BLaER1 treated with 17β-estradiol and CSF1 and Interleukin-3, amounts not matched to agents 10 nM and 100 nM (cell line): ENCODE measurements at regions not wholly inside any gene's neighbourhood (a gene's known extent, or its start where the extent isn't known, plus 50 kb on each side); places are given as distances from the start of the nearest gene placed in this dataset.

Experiments
- H3K27ac ChIP-seq, 11 experiments: shearing (Covaris generic); formaldehyde crosslinking; 2 replicates each; pipeline ENCODE4 v1.8.1; 2022
- H3K27me3 ChIP-seq, 11 experiments: shearing (Covaris generic); formaldehyde crosslinking; 2 replicates each; pipeline ENCODE4 v1.8.1; 2022
- H3K36me3 ChIP-seq, 11 experiments: shearing (Covaris generic); formaldehyde crosslinking; 2 replicates each; pipeline ENCODE4 v1.8.1; 2022
- H3K4me1 ChIP-seq, 10 experiments: shearing (Covaris generic); formaldehyde crosslinking; 2 replicates each; pipeline ENCODE4 v1.8.1; 2022
- H3K4me2 ChIP-seq, 11 experiments: shearing (Covaris generic); formaldehyde crosslinking; 2 replicates each; pipeline ENCODE4 v1.8.1; 2022
- H3K4me3 ChIP-seq, 10 experiments: shearing (Covaris generic); formaldehyde crosslinking; 2 replicates each; pipeline ENCODE4 v1.8.1; 2022
- H3K9ac ChIP-seq, 11 experiments: shearing (Covaris generic); formaldehyde crosslinking; 2 replicates each; pipeline ENCODE4 v1.8.1; 2022
- H3K9me3 ChIP-seq, 11 experiments: shearing (Covaris generic); formaldehyde crosslinking; replicated peaks in 1 of 11; 2 replicates each; pipeline ENCODE4 v1.8.1; 2022
- H4K20me1 ChIP-seq, 11 experiments: shearing (Covaris generic); formaldehyde crosslinking; 2 replicates each; pipeline ENCODE4 v1.8.1; 2022
- Cebpa-rat ChIP-seq, 11 experiments: shearing (Covaris generic); IDR thresholded peaks; 2 replicates each; pipeline ENCODE4 v1.8.1; 2022

- no peak for TF ChIP-seq Cebpa-rat (IDR thresholded peaks at IDR 0.05)
Observed at GRCh38 chr1:36621531-36621930, 138.8 kb upstream of the CSF3R start.

GRCh38 chr1:36620142-36620541 is 137.4 kb upstream of the CSF3R start:
- no peak overlapping the region for H3K27ac ChIP-seq
- H3K4me3 ChIP-seq: no peak overlapping the region

More at GRCh38 chr1:36621531-36621930, 138.8 kb upstream of the CSF3R start:
- no peak overlapping the region for H3K9ac ChIP-seq
- H3K36me3 ChIP-seq: no peaks in the 10 kb centered on the region; a peak in 1 of 22 replicates
- H3K9me3 ChIP-seq: peaks cover 7 to 23% (median 13%) of the 10 kb centered on the region in 11 experiments; a peak in 19 of 22 replicates
- no peaks in the 10 kb centered on the region for H4K20me1 ChIP-seq
- H3K4me3 ChIP-seq: no peak overlapping the region
- H3K27me3 ChIP-seq: no peaks in the 10 kb centered on the region
- no peak overlapping the region for H3K27ac ChIP-seq
- no peak overlapping the region for H3K4me2 ChIP-seq
- H3K4me1 ChIP-seq: no peaks in the 10 kb centered on the region

GRCh38 chr1:36614991-36615390 is 132.3 kb upstream of the CSF3R start:
- Histone ChIP-seq H4K20me1 (no peaks in the 10 kb centered on the region; a peak in 1 of 22 replicates), H3K4me1 (no peaks in the 10 kb centered on the region), H3K27ac (no peak overlapping the region), H3K9ac (no peak overlapping the region), H3K4me2 (no peak overlapping the region), H3K36me3 (no peaks in the 10 kb centered on the region), H3K27me3 (no peaks in the 10 kb centered on the region), H3K4me3 (no peak overlapping the region), H3K9me3 (0 out of 22 replicates have a peak, but pooled peaks cover 0 to 4% (median 0%) of the 10 kb centered on the region in 11 experiments)
- no peak for TF ChIP-seq Cebpa-rat (IDR thresholded peaks at IDR 0.05)

More at GRCh38 chr1:36620142-36620541, 137.4 kb upstream of the CSF3R start:
- H3K4me1 ChIP-seq: no peaks in the 10 kb centered on the region
- no peak overlapping the region for H3K9ac ChIP-seq
- no peaks in the 10 kb centered on the region for H3K27me3 ChIP-seq
- H4K20me1 ChIP-seq: no peaks in the 10 kb centered on the region
- no peak overlapping the region for H3K4me2 ChIP-seq
- H3K9me3 ChIP-seq: peaks cover 7 to 23% (median 13%) of the 10 kb centered on the region in 11 experiments; a peak in 19 of 22 replicates
- H3K36me3 ChIP-seq: no peaks in the 10 kb centered on the region; a peak in 1 of 22 replicates
- TF ChIP-seq Cebpa-rat (IDR thresholded peaks at IDR 0.05): no peak

- Histone ChIP-seq H4K20me1 (no peaks in the 10 kb centered on the region; a peak in 1 of 22 replicates), H3K27ac (no peak overlapping the region), H3K9me3 (no peaks in the 10 kb centered on the region), H3K9ac (no peak overlapping the region), H3K4me2 (no peak overlapping the region), H3K4me1 (no peaks in the 10 kb centered on the region), H3K27me3 (no peaks in the 10 kb centered on the region), H3K4me3 (no peak overlapping the region), H3K36me3 (no peaks in the 10 kb centered on the region)
- TF ChIP-seq Cebpa-rat (IDR thresholded peaks at IDR 0.05): no peak
Observed at GRCh38 chr1:36614571-36614970, 131.9 kb upstream of the CSF3R start.

- no peak overlapping the region for H3K9ac ChIP-seq
- no peak for TF ChIP-seq Cebpa-rat (IDR thresholded peaks at IDR 0.05)
Observed at GRCh38 chr1:36613721-36614120, 131.0 kb upstream of the CSF3R start.

GRCh38 chr1:36612881-36613280 is 130.2 kb upstream of the CSF3R start:
- TF ChIP-seq Cebpa-rat (IDR thresholded peaks at IDR 0.05): no peak
- H3K9ac ChIP-seq: no peak overlapping the region
- no peak overlapping the region for H3K4me3 ChIP-seq
- no peak overlapping the region for H3K4me2 ChIP-seq
- peaks cover 0 to under 1% (median 0%) of the 10 kb centered on the region in 10 experiments; a peak in 3 of 20 replicates for H3K4me1 ChIP-seq
- no peaks in the 10 kb centered on the region for H3K36me3 ChIP-seq
- H3K27ac ChIP-seq: no peak overlapping the region
- no peaks in the 10 kb centered on the region; a peak in 1 of 22 replicates for H4K20me1 ChIP-seq
- H3K9me3 ChIP-seq: no peaks in the 10 kb centered on the region
- no peaks in the 10 kb centered on the region for H3K27me3 ChIP-seq

More at GRCh38 chr1:36613721-36614120, 131.0 kb upstream of the CSF3R start:
- Histone ChIP-seq H3K36me3 (no peaks in the 10 kb centered on the region), H3K27me3 (no peaks in the 10 kb centered on the region), H3K4me1 (no peaks in the 10 kb centered on the region), H3K4me3 (no peak overlapping the region), H3K4me2 (no peak overlapping the region), H3K9me3 (no peaks in the 10 kb centered on the region), H3K27ac (no peak overlapping the region), H4K20me1 (no peaks in the 10 kb centered on the region; a peak in 1 of 22 replicates)

GRCh38 chr1:36612121-36612520 is 129.4 kb upstream of the CSF3R start:
- no peak overlapping the region for H3K4me2 ChIP-seq
- H3K27ac ChIP-seq: no peak overlapping the region
- no peaks in the 10 kb centered on the region; a peak in 1 of 22 replicates for H4K20me1 ChIP-seq
- no peak overlapping the region for H3K4me3 ChIP-seq
- H3K9me3 ChIP-seq: no peaks in the 10 kb centered on the region
- H3K36me3 ChIP-seq: no peaks in the 10 kb centered on the region
- H3K4me1 ChIP-seq: peaks cover 0 to 8% (median 7%) of the 10 kb centered on the region in 10 experiments; a peak in 17 of 20 replicates
- no peak for TF ChIP-seq Cebpa-rat (IDR thresholded peaks at IDR 0.05)
- no peaks in the 10 kb centered on the region for H3K27me3 ChIP-seq
- H3K9ac ChIP-seq: no peak overlapping the region

GRCh38 chr1:36609241-36610027 is 126.7 kb upstream of the CSF3R start:
- Histone ChIP-seq H4K20me1 (no peaks in the 10 kb centered on the region; a peak in 1 of 22 replicates), H3K4me1 (peaks cover 13 to 34% (median 29%) of the 10 kb centered on the region in 10 experiments), H3K9ac (no peak overlapping the region), H3K4me2 (no peak overlapping the region), H3K27me3 (no peaks in the 10 kb centered on the region), H3K27ac (no peak overlapping the region), H3K9me3 (no peaks in the 10 kb centered on the region), H3K36me3 (no peaks in the 10 kb centered on the region), H3K4me3 (no peak overlapping the region)
- no peak for TF ChIP-seq Cebpa-rat (IDR thresholded peaks at IDR 0.05)

- TF ChIP-seq Cebpa-rat (IDR thresholded peaks at IDR 0.05): no peak
- no peaks in the 10 kb centered on the region for H3K36me3 ChIP-seq
- peaks cover 13 to 34% (median 29%) of the 10 kb centered on the region in 10 experiments for H3K4me1 ChIP-seq
- no peak overlapping the region for H3K4me3 ChIP-seq
- no peak overlapping the region for H3K4me2 ChIP-seq
- no peaks in the 10 kb centered on the region for H3K27me3 ChIP-seq
- H3K27ac ChIP-seq: no peak overlapping the region
- H4K20me1 ChIP-seq: no peaks in the 10 kb centered on the region; a peak in 1 of 22 replicates
- H3K9me3 ChIP-seq: no peaks in the 10 kb centered on the region
- H3K9ac ChIP-seq: no peak overlapping the region
Observed at GRCh38 chr1:36608272-36608671, 125.6 kb upstream of the CSF3R start.
